ENCODE measurements at regions not wholly inside any gene's neighbourhood (a gene's known extent, or its start where the extent isn't known, plus 50 kb on each side); places are given as distances from the start of the nearest gene placed in this dataset.

DNA sequence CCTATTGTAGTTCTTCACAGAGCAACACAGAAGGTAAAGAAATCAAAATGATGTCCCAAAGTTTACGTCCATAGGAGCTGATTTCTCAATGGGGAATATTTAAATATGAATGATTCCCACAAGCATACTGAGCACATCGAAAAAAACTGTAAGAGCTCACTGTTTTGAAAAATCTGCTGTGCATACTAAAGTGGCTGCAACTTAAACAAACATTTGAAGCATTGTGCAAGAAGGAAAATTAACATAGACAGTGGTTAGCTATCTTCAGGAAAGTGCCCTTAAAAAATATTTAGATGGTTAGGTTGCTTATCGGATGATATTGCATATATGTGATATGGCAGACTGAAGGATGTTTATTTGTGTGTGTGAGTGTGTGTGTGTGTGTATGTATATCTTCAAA, 747.6 kb downstream of the RFPL4B start:
- DNase-seq (ENCODE audit: low read depth), result no peak

DNA sequence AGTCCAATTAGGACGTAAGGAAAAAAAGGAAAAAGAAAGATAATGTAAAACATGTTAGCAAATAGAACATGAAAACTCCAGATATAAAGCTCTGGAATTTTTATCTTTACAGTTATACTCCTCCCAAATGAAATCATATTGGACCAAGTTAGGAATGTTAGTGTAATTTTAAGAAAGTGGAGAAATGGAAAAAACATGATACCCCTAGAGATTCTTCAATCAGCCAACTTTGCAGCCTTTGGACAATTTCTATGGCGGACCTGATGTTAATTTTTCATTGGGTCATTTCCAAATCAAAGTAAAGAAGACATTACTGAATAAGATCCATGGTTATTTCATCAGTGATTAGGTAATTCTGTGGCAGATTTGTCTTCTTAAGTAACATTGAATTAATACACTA, 748.7 kb downstream of the RFPL4B start:
- no peak for DNase-seq (ENCODE audit: low read depth)

DNA sequence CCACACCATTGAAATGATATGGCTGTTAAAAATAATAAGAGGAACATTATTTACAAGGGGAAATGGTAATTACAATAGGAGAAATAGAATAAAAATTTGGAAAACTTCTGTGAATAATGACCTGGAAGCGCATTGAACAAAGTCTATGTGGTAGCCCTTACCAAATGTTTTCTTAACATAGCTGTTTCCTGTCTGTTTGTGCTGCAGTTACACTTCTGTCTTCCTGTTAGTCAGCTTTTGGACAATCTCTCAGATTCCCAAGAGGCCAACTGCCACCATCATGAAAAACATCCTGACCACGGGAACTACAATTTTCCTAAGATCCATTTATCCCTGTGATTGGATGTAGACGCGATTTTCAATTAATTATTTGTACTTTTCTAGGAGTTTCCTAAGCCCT, 754.4 kb upstream of the MARCKS start:
- DNase-seq (ENCODE audit: low read depth), result no peak

DNA sequence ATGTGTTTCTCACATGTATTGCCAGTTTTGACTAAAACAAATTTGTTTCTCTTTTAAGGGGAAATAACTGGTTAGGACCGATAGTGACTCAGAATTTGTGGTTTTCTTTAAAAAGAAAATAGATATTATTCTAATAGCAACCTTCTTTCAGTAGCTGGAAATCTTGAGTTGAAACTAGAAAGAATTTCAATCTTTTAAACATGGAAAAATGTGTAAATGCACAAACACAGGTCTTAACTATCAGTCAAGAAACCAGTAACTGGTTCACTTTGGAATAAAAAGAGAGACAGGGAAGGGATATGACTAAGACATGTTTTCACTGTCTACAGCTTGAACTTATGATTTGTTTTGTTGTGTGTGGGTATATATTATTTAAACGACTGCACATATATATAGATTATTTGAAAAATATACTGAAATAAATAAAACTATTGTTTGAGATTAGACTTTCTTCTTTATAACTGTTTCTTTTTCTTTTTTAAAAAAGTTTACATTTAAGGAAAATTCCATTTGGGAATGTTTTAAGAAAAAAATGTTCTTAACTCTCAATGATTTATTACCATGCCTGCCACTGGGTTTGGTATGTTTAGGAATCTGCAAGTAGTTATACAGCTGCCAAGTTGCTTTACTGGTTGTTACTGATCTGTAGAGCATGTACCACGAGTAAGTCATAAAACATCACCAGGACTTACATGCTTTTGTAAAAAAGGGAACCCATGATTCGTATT, 753.3 kb upstream of the MARCKS start:
- no peak for DNase-seq (ENCODE audit: low read depth)

DNA sequence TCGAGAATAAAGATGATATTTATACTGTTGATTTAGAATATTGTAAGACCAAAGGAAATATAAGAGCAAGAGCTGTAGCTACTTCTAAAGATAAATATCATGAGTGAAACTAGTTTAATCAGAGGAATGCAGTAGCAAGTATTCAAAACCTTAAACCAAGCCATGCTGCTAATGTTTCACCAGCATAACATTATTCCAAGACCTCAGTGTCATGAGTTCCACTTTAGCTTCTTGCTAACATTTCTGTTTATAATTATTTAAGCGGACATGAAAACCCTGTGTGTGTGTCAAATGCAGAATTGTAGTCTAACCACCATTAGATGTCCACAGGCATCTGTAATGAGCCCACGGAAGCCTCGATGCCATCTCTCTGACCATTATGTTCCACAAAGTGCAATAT, 752.6 kb upstream of the MARCKS start:
- DNase-seq (ENCODE audit: low read depth), result no peak

DNA sequence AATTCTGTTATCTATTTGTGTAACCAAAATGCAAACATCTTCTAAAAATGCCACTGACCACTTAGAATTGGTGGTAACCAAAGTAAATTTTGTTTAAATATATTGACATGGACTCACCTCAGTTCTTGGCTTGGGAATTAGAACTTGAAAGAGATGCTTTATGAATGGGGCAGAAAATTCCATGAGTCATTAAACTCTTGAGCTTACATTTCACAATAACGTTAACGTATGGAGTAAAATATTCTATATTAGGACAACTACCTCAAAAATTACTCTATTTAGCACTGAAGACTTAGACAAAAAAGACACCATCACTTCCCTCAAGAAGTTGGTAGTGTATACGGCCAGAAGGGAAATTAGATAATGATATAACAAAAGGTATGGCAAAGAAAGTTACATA, 752.2 kb upstream of the MARCKS start:
- no peak for DNase-seq (ENCODE audit: low read depth)

DNA sequence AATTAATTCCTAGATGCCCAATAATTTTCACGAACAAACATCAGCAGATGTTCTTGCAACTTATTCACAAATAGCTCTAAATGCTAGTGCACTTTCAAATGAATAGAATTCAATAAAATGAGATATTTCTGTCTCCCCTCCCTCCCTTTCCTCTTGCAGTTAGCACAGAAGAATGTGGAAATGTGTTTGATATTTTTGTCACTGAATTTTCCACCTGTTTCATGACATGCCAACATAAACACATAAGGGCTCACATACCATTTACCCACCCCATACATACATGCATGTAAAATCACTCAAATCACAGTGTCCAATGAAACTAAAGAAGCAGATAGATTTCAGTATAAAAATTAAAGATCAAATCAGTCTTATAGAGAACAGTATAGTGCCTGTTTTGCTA, 746.9 kb upstream of the MARCKS start:
- no peak for DNase-seq (ENCODE audit: low read depth)

DNA sequence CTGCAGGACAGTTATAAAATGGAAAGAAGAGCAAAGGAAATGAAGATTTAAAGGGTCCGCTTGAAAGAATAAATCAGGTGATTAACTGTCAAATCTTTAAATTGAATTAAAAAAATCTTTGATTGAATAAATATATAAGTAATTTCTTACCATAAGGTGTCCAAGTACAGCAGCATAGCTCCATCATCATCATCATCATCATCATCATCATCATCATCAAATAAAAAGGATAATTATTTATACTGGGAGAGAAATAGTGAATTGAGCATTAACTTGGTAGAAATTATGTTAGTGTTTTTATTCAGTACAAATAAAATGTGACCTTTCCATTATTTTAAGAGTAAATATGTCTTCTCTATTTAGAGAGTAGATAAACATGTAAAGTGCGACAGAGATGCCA, 745.6 kb upstream of the MARCKS start:
- no peak for DNase-seq (ENCODE audit: low read depth)

DNA sequence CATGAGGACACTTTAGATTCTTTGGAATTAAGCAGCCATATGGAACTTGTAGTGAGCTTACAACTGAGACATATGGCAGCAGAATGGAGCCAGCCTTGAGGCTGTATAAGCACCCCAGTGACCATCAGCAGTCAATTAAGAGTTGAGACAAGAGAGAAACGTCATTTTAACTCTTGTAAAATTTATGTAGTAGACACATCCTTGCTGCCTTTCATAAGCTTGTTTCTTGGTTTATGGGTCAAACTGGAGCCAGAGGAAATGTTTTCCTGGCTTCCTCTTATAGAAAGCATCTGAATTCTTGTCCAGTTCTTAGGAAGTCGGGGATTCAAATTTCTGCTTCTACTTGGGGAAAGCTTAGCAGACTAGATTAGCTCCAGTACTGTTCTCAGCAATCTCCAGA, 745.1 kb upstream of the MARCKS start:
- DNase-seq (ENCODE audit: low read depth), result no peak

DNA sequence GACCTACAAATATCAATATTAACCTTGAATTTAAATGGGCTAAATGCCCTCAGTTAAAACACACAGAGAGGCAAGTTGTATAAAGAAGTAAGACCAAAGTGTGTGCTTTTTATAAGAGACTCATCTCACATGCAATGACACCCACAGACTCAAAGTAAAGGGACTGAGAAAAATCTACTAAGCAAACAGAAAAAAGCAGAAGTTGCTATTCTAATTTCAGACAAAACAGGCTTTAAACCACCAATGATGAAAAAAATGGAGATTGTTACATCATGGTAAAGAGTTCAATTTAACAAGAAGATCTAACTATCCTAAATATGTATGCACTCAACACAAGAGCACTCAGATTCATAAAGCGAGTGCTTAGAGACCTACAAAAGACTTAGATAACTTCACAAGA, 741.9 kb upstream of the MARCKS start:
- DNase-seq (ENCODE audit: low read depth), result no peak

DNA sequence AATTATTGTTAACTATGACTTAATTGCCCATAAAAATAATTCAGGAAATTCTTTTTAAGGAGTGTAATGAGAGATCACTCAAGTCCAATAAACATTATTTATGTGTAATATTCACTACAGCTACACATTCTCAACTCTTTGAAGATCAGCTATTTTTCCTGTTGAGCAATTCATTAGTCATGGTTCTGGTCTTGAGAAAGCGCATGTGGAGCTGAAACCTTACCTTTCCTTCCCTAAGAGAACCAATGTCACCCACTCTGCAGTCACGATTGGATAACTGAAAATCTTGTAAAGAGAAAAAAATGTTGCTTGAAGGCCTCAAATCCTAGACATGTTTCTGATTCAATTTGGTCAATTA, 736.9 kb upstream of the MARCKS start:
- DNase-seq (ENCODE audit: low read depth), result no peak

DNA sequence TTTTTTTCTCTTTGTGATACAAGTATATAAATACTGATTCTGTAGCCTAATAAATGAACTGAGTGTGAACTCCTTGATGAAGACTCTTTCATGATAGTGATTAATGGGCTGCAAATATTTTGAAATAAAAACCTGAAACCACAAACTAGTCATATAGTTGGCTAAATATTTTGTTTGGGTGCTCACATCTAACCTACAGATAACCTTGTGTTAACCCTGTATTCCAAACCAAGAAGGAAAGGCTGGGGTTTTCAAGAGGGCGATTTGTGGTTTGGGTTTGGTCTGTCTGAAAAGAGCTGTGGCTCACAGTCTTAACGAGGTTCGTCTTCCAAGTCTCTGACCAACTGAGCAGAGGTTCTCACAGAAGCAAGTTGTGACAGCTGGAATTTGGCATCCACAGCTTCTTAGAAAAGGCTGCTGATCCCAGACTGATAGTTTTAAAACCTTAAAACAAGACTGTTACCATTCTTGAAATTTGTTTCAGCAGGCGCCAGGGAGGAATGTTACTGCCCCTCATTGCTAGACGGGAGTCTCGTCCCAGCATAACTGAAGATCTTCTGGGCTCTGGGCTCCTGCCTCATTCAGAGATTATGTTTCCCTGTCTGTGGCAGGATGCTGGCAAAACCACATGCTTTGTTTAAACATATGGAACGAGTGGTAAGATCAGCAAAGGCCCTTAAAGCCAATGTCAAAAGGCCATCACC, 736.4 kb upstream of the MARCKS start:
- no peak for DNase-seq (ENCODE audit: low read depth)

DNA sequence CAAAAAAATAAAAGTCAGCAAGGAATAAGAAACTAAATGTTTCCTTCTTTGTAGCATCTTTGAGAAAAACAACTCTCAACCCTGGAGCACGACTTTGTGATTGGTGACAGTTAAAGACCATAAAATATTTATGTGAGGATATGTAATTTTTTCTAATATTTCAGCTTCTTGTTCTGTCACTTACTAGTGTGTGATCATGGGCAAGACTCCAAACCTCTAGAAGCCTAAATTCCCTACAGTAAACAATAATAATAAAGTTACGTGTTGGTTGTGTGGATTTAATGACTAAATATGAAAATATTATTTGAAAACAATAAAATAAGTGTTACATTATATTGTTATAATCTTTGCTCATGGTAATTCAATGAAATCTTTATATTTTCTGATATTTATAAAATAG, 735.6 kb upstream of the MARCKS start:
- DNase-seq (ENCODE audit: low read depth), result no peak

DNA sequence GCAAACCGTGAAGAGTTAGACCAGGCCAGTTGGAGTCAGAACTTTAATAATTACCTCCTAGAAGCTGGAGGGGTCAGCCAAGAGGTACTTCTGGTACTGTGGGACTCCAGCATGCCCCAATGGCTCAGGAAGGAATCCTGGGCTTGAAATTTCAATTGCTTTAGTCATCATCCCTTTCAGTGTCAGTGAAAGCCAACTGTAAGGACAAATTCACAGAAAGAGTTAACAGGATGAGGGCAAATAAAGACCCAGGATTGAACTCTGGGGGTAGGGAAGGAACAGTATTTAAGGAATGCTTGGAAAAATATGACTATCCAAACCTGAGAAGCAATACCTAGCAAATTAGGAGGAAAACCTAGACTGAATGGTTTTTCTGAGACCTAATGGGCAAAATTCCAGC, 735.1 kb upstream of the MARCKS start:
- DNase-seq (ENCODE audit: low read depth), result no peak

DNA sequence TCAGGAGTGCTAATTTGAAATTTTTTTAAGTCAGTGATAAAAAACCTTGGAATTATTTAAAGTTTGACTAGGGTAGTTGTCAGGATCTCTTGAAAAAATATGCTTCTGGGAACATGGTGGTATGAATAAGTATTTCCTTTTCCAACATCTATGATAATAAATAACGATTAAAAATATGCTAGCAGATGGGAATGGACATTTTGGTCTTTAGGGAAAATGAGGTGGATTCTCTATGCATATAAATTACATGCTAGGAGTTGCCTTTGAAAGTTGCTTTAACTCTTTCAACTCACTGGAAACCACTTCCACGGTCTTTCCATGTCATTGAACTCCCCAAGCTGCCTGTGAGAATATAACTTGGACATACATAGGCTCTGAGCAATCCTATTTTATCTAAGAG, 731.5 kb upstream of the MARCKS start:
- DNase-seq (ENCODE audit: low read depth), result no peak

DNA sequence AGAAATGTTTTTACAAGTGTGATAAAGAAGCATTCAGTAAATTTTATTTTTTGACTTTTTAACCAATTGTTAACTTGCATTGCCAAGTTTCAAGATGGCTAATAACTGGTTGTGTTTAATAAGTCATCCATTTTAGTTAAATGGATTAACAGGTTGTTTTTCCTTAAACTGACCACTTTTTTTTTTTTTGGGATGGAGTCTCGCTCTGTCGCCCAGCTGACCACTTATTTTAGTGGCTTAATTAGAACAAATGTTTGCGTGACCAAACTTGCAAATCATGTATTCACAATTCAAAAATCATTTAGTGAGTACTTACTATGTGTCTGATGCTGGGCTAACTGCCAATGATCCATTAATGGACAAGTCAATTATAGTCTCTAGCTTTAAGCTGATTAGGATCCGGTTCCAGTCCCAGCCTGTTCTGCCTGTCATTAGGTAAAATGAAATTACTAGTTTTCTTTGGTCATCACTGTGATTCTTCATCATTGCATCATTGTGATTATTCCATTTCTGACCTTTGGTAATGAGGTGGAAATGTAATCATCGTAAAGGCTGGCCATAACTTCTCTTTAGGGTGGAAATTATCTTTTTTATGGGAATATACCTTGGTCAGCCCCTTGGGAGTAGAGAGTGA, 729.2 kb upstream of the MARCKS start:
- no peak for DNase-seq (ENCODE audit: low read depth)

DNA sequence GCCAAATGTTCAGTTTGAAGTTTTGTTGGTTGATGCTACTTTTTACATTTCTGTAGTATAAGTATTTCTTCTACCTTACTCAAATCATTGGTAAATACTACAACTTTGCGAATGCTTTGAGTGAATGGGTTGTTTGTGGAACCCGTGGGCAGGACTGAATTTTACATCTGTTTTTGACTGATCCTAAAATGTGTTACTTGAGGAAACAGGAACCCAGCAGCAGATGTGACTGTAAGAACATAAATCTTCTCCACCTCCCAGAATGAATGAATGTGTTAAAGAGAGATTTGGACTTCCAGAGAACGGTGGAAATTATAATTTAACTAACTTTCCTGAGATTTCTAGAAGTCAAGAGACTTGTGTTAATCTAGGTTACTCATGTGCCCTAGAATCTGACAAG, 728.5 kb upstream of the MARCKS start:
- no peak for DNase-seq (ENCODE audit: low read depth)

DNA sequence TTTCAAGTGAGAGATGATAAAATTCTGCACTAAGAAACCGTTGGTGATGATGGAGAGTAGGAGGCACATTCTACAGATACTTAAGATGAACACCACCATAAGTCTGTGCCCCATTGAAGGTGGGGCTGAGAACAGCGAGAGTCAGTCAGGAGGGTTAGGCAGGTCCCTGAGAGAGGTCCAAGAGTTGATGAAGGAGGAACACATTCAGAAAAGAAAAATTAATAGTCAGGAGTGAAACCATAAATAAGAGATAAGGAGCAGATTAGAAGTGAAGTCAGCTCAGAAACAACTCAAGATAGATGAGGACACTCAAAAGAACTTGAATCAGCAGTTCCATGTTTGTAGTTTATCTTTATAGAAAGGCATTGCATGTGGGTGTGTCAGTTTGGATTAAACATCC, 727.2 kb upstream of the MARCKS start:
- no peak for DNase-seq (ENCODE audit: low read depth)

DNA sequence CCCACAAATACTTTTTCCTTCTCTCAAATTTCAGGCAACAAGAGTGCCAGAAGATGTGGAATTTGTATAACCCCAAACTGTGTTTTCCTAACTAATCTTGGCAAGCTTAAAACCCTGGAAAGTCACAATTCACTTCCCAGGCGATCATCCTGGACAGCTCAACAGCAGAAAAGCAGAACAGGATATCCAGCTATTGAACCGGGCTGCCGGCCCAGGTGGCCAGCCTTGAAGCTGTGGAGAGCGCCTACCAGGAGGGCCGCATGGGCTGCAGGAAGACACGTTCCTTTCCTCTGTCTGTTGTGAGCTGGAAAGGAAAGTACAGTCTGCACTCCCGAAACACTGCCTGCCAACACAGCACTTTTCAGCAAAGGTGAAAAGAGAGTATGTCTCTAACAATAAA, 719.7 kb upstream of the MARCKS start:
- DNase-seq (ENCODE audit: low read depth), result no peak

DNA sequence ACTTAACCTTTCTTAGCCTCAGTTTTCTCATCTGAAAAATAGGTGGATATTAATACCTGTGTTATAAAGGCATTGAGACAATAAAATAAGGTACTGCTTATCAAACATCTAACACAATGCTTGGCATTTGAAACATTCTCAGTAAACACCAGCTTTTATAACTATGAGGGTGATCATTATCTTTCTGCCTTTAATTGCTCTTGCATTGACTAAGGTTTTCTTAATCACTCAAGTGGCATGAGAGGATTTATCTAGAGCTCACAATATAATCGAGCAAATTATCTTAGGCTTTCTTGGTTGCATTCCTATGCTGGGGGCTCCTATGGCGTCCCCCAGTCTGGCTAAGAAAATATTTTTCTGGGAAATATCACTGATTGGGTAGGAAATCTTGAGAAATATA, 716.4 kb upstream of the MARCKS start:
- no peak for DNase-seq (ENCODE audit: low read depth)

DNA sequence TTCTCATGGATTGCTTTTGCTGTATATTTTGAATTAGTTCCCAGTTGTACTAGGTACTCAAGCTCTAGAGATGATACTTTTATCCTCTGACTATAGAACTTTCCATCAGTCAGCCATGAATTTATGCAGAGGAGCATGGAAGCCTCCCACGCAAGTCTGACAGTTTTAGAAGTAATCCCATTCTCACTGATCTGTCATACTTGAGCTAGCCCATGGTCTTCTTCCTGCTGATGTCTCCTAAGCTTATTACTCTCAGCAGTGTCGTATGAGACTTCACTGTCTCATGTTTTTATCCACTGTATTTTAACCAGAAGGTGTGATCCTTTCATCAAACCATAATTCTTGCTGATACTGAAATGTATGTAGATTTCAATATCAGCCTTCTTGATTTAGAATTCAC, 715.2 kb upstream of the MARCKS start:
- no peak for DNase-seq (ENCODE audit: low read depth)

DNA sequence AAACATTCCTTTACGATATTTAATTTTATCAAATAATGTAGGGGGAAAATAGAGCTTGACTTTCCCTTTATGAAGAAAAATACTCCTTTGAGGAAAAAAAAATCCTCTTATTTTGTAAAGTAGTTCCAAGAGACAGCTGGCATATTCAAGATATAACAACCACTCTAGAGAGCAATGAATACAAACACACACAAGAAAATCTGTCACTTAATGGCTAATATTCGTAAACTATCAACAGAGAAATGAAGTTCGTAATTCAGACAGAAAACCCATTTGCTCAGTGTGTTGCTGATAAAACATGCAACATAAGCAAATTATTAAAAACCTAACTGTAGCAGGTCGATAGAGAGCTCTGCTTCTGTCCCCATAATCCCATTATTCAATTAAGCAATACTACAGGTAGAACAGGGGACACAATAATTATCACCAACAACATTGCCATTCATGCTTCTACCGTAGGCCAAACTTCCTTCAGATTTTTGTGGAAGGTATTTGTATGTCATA, 714.4 kb upstream of the MARCKS start:
- DNase-seq (ENCODE audit: low read depth), result no peak

DNA sequence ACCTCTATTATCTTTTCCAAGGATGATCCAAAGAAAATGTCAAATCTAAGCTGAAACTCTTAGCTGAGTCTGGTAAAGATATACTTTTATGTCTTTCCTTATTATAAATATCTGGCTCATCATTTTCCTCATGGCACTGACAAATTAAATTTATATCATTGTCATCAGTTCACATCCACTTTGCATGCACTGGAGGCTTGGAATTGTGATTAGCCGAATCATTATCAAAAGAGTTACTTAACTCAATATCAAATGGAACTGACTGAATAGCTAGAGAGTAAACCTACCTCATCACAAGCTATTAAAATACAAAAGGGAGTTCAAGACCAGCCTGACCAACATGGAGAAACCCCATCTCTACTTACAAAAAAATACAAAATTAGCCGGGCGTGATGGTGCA, 713.9 kb upstream of the MARCKS start:
- DNase-seq (ENCODE audit: low read depth), result no peak

DNA sequence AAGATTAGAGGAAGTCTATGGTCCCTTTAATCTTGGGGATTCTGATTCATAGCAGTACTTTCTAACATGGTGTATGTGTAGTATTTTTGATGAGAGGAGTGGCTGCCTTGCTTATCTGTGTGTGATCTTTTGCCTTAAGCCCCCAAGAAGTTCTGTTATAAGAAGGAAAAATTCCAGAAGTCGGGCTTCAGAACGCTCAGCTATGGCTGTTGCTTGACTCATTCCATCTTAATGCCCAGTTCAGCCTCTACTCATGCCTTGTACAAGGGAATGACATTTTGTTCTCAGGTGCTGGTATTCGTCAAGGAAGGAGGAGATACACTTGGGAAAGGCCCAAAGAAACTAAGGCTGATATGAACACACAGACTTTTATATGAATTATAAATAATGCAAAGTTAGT, 713.0 kb upstream of the MARCKS start:
- DNase-seq (ENCODE audit: low read depth), result no peak
